ENCODE measurements at regions not wholly inside any gene's neighbourhood (a gene's known extent, or its start where the extent isn't known, plus 50 kb on each side); places are given as distances from the start of the nearest gene placed in this dataset.
"Not testable (repeated sequence)": the region's sequence is repeated elsewhere in the genome, so short reads cannot be mapped to it uniquely, and the experiment has no call there.

DNA sequence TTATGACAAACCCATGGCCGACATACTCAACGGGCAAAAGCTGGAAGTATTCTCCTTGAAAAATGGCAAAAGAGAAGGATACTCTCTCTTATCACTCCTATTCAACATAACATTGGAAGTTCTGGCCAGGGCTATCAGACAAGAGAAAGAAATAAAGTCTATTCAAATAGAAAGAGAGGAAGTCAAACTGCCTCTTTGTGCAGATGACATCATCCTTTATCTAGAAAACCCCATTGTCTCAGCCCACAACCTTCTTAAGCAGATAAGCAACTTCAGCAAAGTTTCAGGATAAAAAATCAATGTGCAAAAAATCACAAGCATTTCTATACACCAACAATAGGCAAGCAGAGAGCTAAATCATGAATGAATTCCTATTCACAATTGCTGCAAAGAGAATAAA is 1799.9 kb upstream of the ACO1 start:
- H3K9me3 Mint-ChIP-seq: no peaks in the 10 kb centered on the region
- intact Hi-C loops (cut with micrococcal nuclease): no loop called here
- H3K27me3 Mint-ChIP-seq: no peaks in the 10 kb centered on the region
- ATAC-seq (no peak), DNase-seq (no peak)
- TF ChIP-seq, protein P1, sequence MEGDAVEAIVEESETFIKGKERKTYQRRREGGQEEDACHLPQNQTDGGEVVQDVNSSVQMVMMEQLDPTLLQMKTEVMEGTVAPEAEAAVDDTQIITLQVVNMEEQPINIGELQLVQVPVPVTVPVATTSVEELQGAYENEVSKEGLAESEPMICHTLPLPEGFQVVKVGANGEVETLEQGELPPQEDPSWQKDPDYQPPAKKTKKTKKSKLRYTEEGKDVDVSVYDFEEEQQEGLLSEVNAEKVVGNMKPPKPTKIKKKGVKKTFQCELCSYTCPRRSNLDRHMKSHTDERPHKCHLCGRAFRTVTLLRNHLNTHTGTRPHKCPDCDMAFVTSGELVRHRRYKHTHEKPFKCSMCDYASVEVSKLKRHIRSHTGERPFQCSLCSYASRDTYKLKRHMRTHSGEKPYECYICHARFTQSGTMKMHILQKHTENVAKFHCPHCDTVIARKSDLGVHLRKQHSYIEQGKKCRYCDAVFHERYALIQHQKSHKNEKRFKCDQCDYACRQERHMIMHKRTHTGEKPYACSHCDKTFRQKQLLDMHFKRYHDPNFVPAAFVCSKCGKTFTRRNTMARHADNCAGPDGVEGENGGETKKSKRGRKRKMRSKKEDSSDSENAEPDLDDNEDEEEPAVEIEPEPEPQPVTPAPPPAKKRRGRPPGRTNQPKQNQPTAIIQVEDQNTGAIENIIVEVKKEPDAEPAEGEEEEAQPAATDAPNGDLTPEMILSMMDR (IDR thresholded peaks at IDR 0.05): no peak
- no peaks in the 10 kb centered on the region for H3K36me3 Mint-ChIP-seq (ENCODE audit: low read depth)
- H3K4me1 Mint-ChIP-seq (ENCODE audit: low read depth): no peaks in the 10 kb centered on the region
- no peak overlapping the region for H3K27ac Mint-ChIP-seq
- ChIA-PET POLR2A (no interaction called here), CTCF (no interaction called here)
- H3K4me3 Mint-ChIP-seq: no peak overlapping the region

GRCh38 chr9:30591461-30591860 is 1793.0 kb upstream of the ACO1 start:
- no peaks in the 10 kb centered on the region for H3K36me3 Mint-ChIP-seq (ENCODE audit: low read depth)
- DNase-seq: no peak
- ATAC-seq: no peak
- intact Hi-C loops (cut with micrococcal nuclease): no loop called here
- no peaks in the 10 kb centered on the region for H3K4me1 Mint-ChIP-seq (ENCODE audit: low read depth)
- no peak overlapping the region for H3K27ac Mint-ChIP-seq
- CTCF ChIA-PET: no interaction called here
- POLR2A ChIA-PET: no interaction called here
- H3K4me3 Mint-ChIP-seq: no peak overlapping the region
- peaks cover 2% of the 10 kb centered on the region for H3K9me3 Mint-ChIP-seq
- H3K27me3 Mint-ChIP-seq: no peaks in the 10 kb centered on the region
- TF ChIP-seq, protein P1 (IDR thresholded peaks at IDR 0.05): no peak

GRCh38 chr9:30597608-30598007 is 1786.8 kb upstream of the ACO1 start:
- DNase-seq (no peak), ATAC-seq (no peak)
- intact Hi-C loops (cut with micrococcal nuclease): no loop called here

DNA sequence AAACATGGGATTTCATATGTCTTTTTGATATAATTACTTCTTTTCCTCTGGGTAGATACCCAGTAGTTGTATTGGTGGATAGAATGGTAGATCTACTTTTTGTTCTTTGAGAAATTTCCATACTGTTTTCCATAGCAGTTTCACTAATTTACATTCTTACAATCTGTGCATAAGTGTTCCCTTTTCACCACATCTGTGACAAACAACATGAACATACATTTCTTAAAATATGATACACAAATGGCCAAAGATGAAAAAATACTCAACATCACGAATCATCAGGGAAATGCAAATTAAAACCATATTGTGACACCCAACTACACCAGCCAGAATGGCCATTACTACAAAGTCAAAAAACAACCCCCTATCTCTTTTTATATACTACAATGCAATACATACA is 1778.5 kb upstream of the ACO1 start:
- H3K27ac Mint-ChIP-seq: no peak overlapping the region
- POLR2A ChIA-PET: no interaction called here

More at GRCh38 chr9:30597608-30598007, 1786.8 kb upstream of the ACO1 start:
- H3K4me1 Mint-ChIP-seq (ENCODE audit: low read depth): no peaks in the 10 kb centered on the region
- H3K36me3 Mint-ChIP-seq (ENCODE audit: low read depth): no peaks in the 10 kb centered on the region
- POLR2A ChIA-PET: no interaction called here
- H3K9me3 Mint-ChIP-seq: peaks cover 2% of the 10 kb centered on the region
- TF ChIP-seq, protein P1 (IDR thresholded peaks at IDR 0.05): no peak
- H3K27me3 Mint-ChIP-seq: no peaks in the 10 kb centered on the region
- CTCF ChIA-PET: no interaction called here
- H3K4me3 Mint-ChIP-seq: no peak overlapping the region
- H3K27ac Mint-ChIP-seq: no peak overlapping the region

DNA sequence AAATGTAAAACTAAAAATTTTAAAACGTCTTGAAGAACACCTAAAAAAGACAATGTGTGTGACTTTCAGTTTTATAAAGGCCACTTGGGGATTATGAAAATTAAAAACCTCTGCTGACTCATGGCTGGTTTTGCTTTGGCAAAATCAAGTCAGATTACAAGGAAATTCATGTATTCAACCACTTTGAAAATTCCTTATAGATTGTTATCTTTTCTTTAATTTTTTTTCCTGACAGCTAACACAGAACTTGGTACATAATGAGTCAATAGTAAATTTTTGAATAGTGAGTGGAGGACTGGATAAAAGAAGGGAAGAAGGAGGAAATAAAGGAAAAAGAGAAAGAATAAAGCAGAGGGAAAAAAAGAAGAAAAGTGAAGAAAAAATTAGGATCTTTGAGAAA is 1774.7 kb upstream of the ACO1 start:
- no peak for DNase-seq
- intact Hi-C loops (cut with micrococcal nuclease): no loop called here
- no peaks in the 10 kb centered on the region for H3K4me1 Mint-ChIP-seq (ENCODE audit: low read depth)
- no peak overlapping the region for H3K4me3 Mint-ChIP-seq
- no peaks in the 10 kb centered on the region for H3K27me3 Mint-ChIP-seq
- no peak overlapping the region for H3K27ac Mint-ChIP-seq
- POLR2A ChIA-PET: no interaction called here
- no peak for ATAC-seq
- TF ChIP-seq, protein P1 (IDR thresholded peaks at IDR 0.05): no peak
- CTCF ChIA-PET: no interaction called here
- no peaks in the 10 kb centered on the region for H3K36me3 Mint-ChIP-seq (ENCODE audit: low read depth)
- H3K9me3 Mint-ChIP-seq: no peaks in the 10 kb centered on the region

More for the DNA sequence above, 1778.5 kb upstream of the ACO1 start:
- TF ChIP-seq, protein P1 (IDR thresholded peaks at IDR 0.05): no peak
- DNase-seq (no peak), ATAC-seq (no peak)
- Mint-ChIP-seq H3K36me3 (ENCODE audit: low read depth) (no peaks in the 10 kb centered on the region), H3K9me3 (peaks cover 2% of the 10 kb centered on the region), H3K27me3 (no peaks in the 10 kb centered on the region), H3K4me1 (ENCODE audit: low read depth) (no peaks in the 10 kb centered on the region), H3K4me3 (no peak overlapping the region)
- CTCF ChIA-PET: no interaction called here
- intact Hi-C loops (cut with micrococcal nuclease): no loop called here

GRCh38 chr9:30616782-30617181 is 1767.7 kb upstream of the ACO1 start:
- DNase-seq; intact Hi-C loops (cut with micrococcal nuclease); POLR2A ChIA-PET; H3K36me3 Mint-ChIP-seq (ENCODE audit: low read depth); H3K27me3 Mint-ChIP-seq; ATAC-seq; CTCF ChIA-PET; H3K9me3 Mint-ChIP-seq; H3K4me1 Mint-ChIP-seq (ENCODE audit: low read depth); H3K27ac Mint-ChIP-seq; H3K4me3 Mint-ChIP-seq: not testable (repeated sequence)
